A673 (cell line): ENCODE measurements at regions not wholly inside any gene's neighbourhood (a gene's known extent, or its start where the extent isn't known, plus 50 kb on each side); places are given as distances from the start of the nearest gene placed in this dataset.

ENCODE experiments used
- CTCF ChIP-seq: fragments of 300-800, 200-600 bp; sonication (generic); conservative IDR thresholded peaks from 2 replicates; pipeline ENCODE4 v1.5.1; 2017; ENCODE audit warnings: low read depth, mild to moderate bottlenecking, antibody characterized with exemption, low read length, moderate library complexity, mixed read lengths
- EZH2 ChIP-seq: fragments of 200-600 bp; sonication (generic); IDR thresholded peaks from 2 replicates; pipeline ENCODE4 v1.6.1; 2017; ENCODE audit warnings: borderline replicate concordance, low read depth, mild to moderate bottlenecking, mixed read lengths, antibody characterized with exemption, low read length; ENCODE audit not compliant: poor library complexity, severe bottlenecking

DNA sequence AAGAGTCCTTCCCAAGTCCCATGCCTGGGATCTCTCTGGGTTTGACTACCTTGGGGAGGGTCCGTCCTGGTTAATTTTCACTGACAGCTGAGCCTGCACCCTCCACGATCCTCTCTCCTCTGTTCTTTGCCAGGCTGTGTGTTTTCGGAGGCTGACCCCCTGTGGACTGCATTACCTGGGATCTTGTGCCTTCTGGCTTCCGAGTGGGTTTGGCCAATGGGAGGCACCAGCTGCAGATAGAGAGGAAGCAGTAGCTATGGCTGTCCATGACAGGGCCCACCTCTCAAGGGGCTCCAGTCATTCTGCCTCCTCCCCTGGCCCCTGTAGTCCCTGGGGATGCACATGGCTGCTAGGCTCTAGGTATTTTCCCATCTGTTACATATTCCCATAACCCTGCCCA is 285.0 kb downstream of the DMRT2 start:
- TF ChIP-seq CTCF (no peak), EZH2 (no peak)
